Liver (tissue), 3 donors: ENCODE measurements at regions not wholly inside any gene's neighbourhood (a gene's known extent, or its start where the extent isn't known, plus 50 kb on each side); places are given as distances from the start of the nearest gene placed in this dataset.

Experiments
- ATF3 ChIP-seq: IDR thresholded peaks from 2 replicates; pipeline ENCODE4 v1.6.1; 2016; ENCODE audit warnings: antibody characterized with exemption
- CTCF ChIP-seq: fragments of 150-350 bp; IDR thresholded peaks from 2 replicates; pipeline ENCODE4 v1.5.1; 2017; ENCODE audit warnings: improper control_type of control experiment, low read depth, low read length; ENCODE audit not compliant: missing input control
- EGR1 ChIP-seq, 2 donors: IDR thresholded peaks; 2 replicates each; pipeline ENCODE4 v1.6.1; 2016 to 2018; ENCODE audit warnings: antibody characterized with exemption in 2 of 2, low read depth in 2 of 2
- FOXA1 ChIP-seq: IDR thresholded peaks from 2 replicates; pipeline ENCODE4 v1.6.1; 2016; ENCODE audit warnings: antibody characterized with exemption
- GABPA ChIP-seq, 2 donors: IDR thresholded peaks in 1 of 2; conservative IDR thresholded peaks in 1 of 2; 2 replicates each; pipeline ENCODE4 v1.6.1; 2016; ENCODE audit warnings: antibody characterized with exemption in 2 of 2, mild to moderate bottlenecking in 1 of 2, moderate library complexity in 1 of 2
- JUND ChIP-seq, 2 donors: IDR thresholded peaks; 2 replicates each; pipeline ENCODE4 v1.6.1; 2016; ENCODE audit warnings: antibody characterized with exemption in 2 of 2
- RAD21 ChIP-seq, 2 donors: IDR thresholded peaks; 2 replicates each; pipeline ENCODE4 v1.6.1; 2016; ENCODE audit warnings: antibody characterized with exemption in 2 of 2, mild to moderate bottlenecking in 2 of 2
- SP1 ChIP-seq: IDR thresholded peaks from 2 replicates; pipeline ENCODE4 v1.6.1; 2018; ENCODE audit warnings: antibody characterized with exemption, mild to moderate bottlenecking
- TAF1 ChIP-seq: conservative IDR thresholded peaks from 2 replicates; pipeline ENCODE4 v1.6.1; 2016; ENCODE audit warnings: antibody characterized with exemption, mild to moderate bottlenecking
- YY1 ChIP-seq: IDR thresholded peaks from 2 replicates; pipeline ENCODE4 v1.6.1; 2016; ENCODE audit warnings: antibody characterized with exemption, mild to moderate bottlenecking
- ZBTB33 ChIP-seq: IDR thresholded peaks from 2 replicates; pipeline ENCODE4 v1.6.1; 2016; ENCODE audit warnings: antibody characterized with exemption
- TF ChIP-seq, protein P1 (sequence below): IDR thresholded peaks from 2 replicates; pipeline ENCODE4 v1.6.1; 2016; ENCODE audit warnings: antibody characterized with exemption
- donor health status: healthy.
- donor health status: healthy.

- TF ChIP-seq CTCF, result no peak
- TF ChIP-seq, protein P1, sequence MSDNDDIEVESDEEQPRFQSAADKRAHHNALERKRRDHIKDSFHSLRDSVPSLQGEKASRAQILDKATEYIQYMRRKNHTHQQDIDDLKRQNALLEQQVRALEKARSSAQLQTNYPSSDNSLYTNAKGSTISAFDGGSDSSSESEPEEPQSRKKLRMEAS, result no peak
- no peak for TF ChIP-seq EGR1 (IDR thresholded peaks at IDR 0.05; ENCODE audit: low read depth in 2 of 2)
- no peak for TF ChIP-seq TAF1
- TF ChIP-seq RAD21 (IDR thresholded peaks at IDR 0.05), result no peak
- TF ChIP-seq JUND (IDR thresholded peaks at IDR 0.05), result no peak
- TF ChIP-seq GABPA (IDR thresholded peaks at IDR 0.05 in 1 of 2, conservative IDR thresholded peaks at IDR 0.05 in 1 of 2), result no peak
- no peak for TF ChIP-seq FOXA1
- TF ChIP-seq ZBTB33, result no peak
- TF ChIP-seq ATF3, result no peak
- TF ChIP-seq SP1, result no peak
- TF ChIP-seq YY1, result no peak
Measured at GRCh38 chr4:189313861-189314513, 626.7 kb upstream of the FRG1 start.
